ENCODE measurements at regions not wholly inside any gene's neighbourhood (a gene's known extent, or its start where the extent isn't known, plus 50 kb on each side); places are given as distances from the start of the nearest gene placed in this dataset.

- no peaks in the 10 kb centered on the region for H3K9me2 ChIP-seq (ENCODE audit: insufficient read depth, low read length)
These were observed 1047.5 kb upstream of the SPRY2 start for GRCh38 chr13:81388400-81388799.

GRCh38 chr13:81383444-81383843 is 1042.5 kb upstream of the SPRY2 start:
- intact Hi-C loops (cut with micrococcal nuclease; ENCODE audit: unreplicated experiment): no loop called here
- no peak for TF ChIP-seq CTCF (conservative IDR thresholded peaks at IDR 0.05; ENCODE audit: low read length)
- no peak for TF ChIP-seq EZH2phosphoT487 (IDR thresholded peaks at IDR 0.05; ENCODE audit: borderline replicate concordance, low read depth, low read length)
- H3K4me3 ChIP-seq (ENCODE audit: low read depth, low read length, poor library complexity, severe bottlenecking): no peak overlapping the region
- no TSS peak for BruUV-seq (replicated peaks)
- DNase-seq (ENCODE audit: low spot score): no peak
- no peaks in the 10 kb centered on the region for H3K9me3 ChIP-seq (ENCODE audit: low read length)
- H3K79me2 ChIP-seq (ENCODE audit: insufficient read depth, low read depth, low read length): no peaks in the 10 kb centered on the region
- H3K36me3 ChIP-seq (ENCODE audit: insufficient read depth, low read length): no peaks in the 10 kb centered on the region
- ChIA-PET POLR2A (interaction anchor here (1.0 kb wide), 1 partner anchor 21 kb away, joined by 4 read pairs; no protein-coding TSS in a partner anchor), CTCF (ENCODE audit: unreplicated experiment) (no interaction called here)
- H3K4me2 ChIP-seq (ENCODE audit: low read length): no peak overlapping the region
- H4K20me1 ChIP-seq (ENCODE audit: insufficient read depth, low read length): no peaks in the 10 kb centered on the region
- no peak overlapping the region for H3K27ac ChIP-seq (ENCODE audit: low read depth, low read length, poor library complexity, severe bottlenecking)
- H2AFZ ChIP-seq (ENCODE audit: low read length): no peak overlapping the region
- H3K9me2 ChIP-seq (ENCODE audit: insufficient read depth, low read length): no peaks in the 10 kb centered on the region
- H3K4me1 ChIP-seq (ENCODE audit: insufficient read depth, low read length, poor library complexity, severe bottlenecking): no peaks in the 10 kb centered on the region

More at GRCh38 chr13:81388400-81388799, 1047.5 kb upstream of the SPRY2 start:
- TF ChIP-seq EZH2phosphoT487 (IDR thresholded peaks at IDR 0.05; ENCODE audit: borderline replicate concordance, low read depth, low read length): no peak
- H3K4me1 ChIP-seq (ENCODE audit: insufficient read depth, low read length, poor library complexity, severe bottlenecking): no peaks in the 10 kb centered on the region
- BruUV-seq (replicated peaks): no TSS peak
- H2AFZ ChIP-seq (ENCODE audit: low read length): no peak overlapping the region
- H3K4me3 ChIP-seq (ENCODE audit: low read depth, low read length, poor library complexity, severe bottlenecking): no peak overlapping the region
- intact Hi-C loops (cut with micrococcal nuclease; ENCODE audit: unreplicated experiment): no loop called here
- H3K27ac ChIP-seq (ENCODE audit: low read depth, low read length, poor library complexity, severe bottlenecking): no peak overlapping the region
- ChIA-PET POLR2A (interaction anchor here (0.5 kb wide), 1 partner anchor 352 kb away, joined by 4 read pairs; no protein-coding TSS in a partner anchor), CTCF (ENCODE audit: unreplicated experiment) (no interaction called here)
- H3K79me2 ChIP-seq (ENCODE audit: insufficient read depth, low read depth, low read length): no peaks in the 10 kb centered on the region
- H3K36me3 ChIP-seq (ENCODE audit: insufficient read depth, low read length): no peaks in the 10 kb centered on the region
- no peaks in the 10 kb centered on the region for H4K20me1 ChIP-seq (ENCODE audit: insufficient read depth, low read length)
- H3K9me3 ChIP-seq (ENCODE audit: low read length): no peaks in the 10 kb centered on the region
- no peak overlapping the region for H3K4me2 ChIP-seq (ENCODE audit: low read length)
- no peak for DNase-seq (ENCODE audit: low spot score)

GRCh38 chr13:81382246-81382645 is 1041.3 kb upstream of the SPRY2 start:
- DNase-seq (ENCODE audit: low spot score): no peak
- CTCF ChIA-PET (ENCODE audit: unreplicated experiment): no interaction called here
- Histone ChIP-seq H3K36me3 (ENCODE audit: insufficient read depth, low read length) (no peaks in the 10 kb centered on the region), H2AFZ (ENCODE audit: low read length) (no peak overlapping the region), H3K27ac (ENCODE audit: low read depth, low read length, poor library complexity, severe bottlenecking) (no peak overlapping the region), H3K4me1 (ENCODE audit: insufficient read depth, low read length, poor library complexity, severe bottlenecking) (no peaks in the 10 kb centered on the region), H3K4me2 (ENCODE audit: low read length) (no peak overlapping the region), H3K4me3 (ENCODE audit: low read depth, low read length, poor library complexity, severe bottlenecking) (no peak overlapping the region), H3K9me3 (ENCODE audit: low read length) (no peaks in the 10 kb centered on the region), H3K79me2 (ENCODE audit: insufficient read depth, low read depth, low read length) (no peaks in the 10 kb centered on the region), H3K9me2 (ENCODE audit: insufficient read depth, low read length) (no peaks in the 10 kb centered on the region), H4K20me1 (ENCODE audit: insufficient read depth, low read length) (no peaks in the 10 kb centered on the region)
- no peak for TF ChIP-seq EZH2phosphoT487 (IDR thresholded peaks at IDR 0.05; ENCODE audit: borderline replicate concordance, low read depth, low read length)
- no peak for TF ChIP-seq CTCF (conservative IDR thresholded peaks at IDR 0.05; ENCODE audit: low read length)
- no TSS peak for BruUV-seq (replicated peaks)
- POLR2A ChIA-PET: no interaction called here
- intact Hi-C loops (cut with micrococcal nuclease; ENCODE audit: unreplicated experiment): no loop called here
